ENCODE measurements at regions not wholly inside any gene's neighbourhood (a gene's known extent, or its start where the extent isn't known, plus 50 kb on each side); places are given as distances from the start of the nearest gene placed in this dataset.
"Not testable (repeated sequence)": the region's sequence is repeated elsewhere in the genome, so short reads cannot be mapped to it uniquely, and the experiment has no call there.

- Mint-ChIP-seq H3K27me3 (ENCODE audit: low read depth) (no peaks in the 10 kb centered on the region), H3K9me3 (ENCODE audit: low read depth) (no peaks in the 10 kb centered on the region)
These were observed 183.6 kb downstream of the GJA1 start for GRCh38 chr6:121619013-121619412.

DNA sequence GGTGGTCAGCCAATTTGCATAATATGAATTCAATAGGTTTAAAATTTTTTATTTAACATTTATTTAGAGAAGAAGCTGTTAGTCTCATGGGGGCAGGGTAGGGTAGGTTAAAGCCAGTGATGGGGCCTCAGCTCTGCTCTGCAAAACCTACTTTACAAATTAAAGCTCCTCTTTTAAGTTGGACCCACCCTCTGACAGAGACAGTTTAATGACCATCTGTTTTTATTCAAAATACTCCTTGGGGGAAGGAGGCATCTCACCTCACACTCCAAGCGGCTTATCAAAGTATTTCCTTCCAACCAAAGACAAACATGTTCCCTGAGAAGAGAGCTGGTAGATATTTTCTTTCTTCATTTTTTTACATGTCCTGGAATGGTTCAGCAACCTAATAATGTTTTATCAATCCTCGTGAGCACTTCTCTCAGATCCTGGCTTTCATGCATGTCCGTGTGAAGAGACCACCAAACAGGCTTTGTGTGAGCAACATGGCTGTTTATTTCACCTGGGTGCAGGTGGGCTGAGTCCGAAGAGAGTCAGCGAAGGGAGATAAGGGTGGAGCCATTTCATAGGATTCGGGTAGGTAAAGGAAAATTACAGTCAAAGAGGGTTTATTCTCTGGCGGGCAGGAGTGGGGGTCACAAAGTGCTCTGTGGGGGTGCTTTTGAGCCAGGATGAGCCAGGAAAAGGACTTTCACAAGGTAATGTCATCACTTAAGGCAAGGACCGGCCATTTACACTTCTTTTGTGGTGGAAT is 184.7 kb downstream of the GJA1 start:
- DNase-seq (ENCODE audit: low spot score), result no peak
- H3K27me3 Mint-ChIP-seq (ENCODE audit: low read depth), result no peaks in the 10 kb centered on the region
- no peaks in the 10 kb centered on the region for H3K36me3 Mint-ChIP-seq (ENCODE audit: low read depth)
- no peak overlapping the region for H3K27ac Mint-ChIP-seq (ENCODE audit: unreplicated experiment)
- peaks cover 13% of the 10 kb centered on the region for H3K4me1 Mint-ChIP-seq (ENCODE audit: low read depth)
- H3K4me3 Mint-ChIP-seq (ENCODE audit: unreplicated experiment), result no peak overlapping the region
- TF ChIP-seq, protein P1, sequence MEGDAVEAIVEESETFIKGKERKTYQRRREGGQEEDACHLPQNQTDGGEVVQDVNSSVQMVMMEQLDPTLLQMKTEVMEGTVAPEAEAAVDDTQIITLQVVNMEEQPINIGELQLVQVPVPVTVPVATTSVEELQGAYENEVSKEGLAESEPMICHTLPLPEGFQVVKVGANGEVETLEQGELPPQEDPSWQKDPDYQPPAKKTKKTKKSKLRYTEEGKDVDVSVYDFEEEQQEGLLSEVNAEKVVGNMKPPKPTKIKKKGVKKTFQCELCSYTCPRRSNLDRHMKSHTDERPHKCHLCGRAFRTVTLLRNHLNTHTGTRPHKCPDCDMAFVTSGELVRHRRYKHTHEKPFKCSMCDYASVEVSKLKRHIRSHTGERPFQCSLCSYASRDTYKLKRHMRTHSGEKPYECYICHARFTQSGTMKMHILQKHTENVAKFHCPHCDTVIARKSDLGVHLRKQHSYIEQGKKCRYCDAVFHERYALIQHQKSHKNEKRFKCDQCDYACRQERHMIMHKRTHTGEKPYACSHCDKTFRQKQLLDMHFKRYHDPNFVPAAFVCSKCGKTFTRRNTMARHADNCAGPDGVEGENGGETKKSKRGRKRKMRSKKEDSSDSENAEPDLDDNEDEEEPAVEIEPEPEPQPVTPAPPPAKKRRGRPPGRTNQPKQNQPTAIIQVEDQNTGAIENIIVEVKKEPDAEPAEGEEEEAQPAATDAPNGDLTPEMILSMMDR (IDR thresholded peaks at IDR 0.05), result no peak
- no peaks in the 10 kb centered on the region for H3K9me3 Mint-ChIP-seq (ENCODE audit: low read depth)

More at GRCh38 chr6:121619013-121619412, 183.6 kb downstream of the GJA1 start:
- Mint-ChIP-seq H3K4me3 (ENCODE audit: unreplicated experiment) (no peak overlapping the region), H3K36me3 (ENCODE audit: low read depth) (no peaks in the 10 kb centered on the region), H3K4me1 (ENCODE audit: low read depth) (peaks cover 18% of the 10 kb centered on the region), H3K27ac (ENCODE audit: unreplicated experiment) (no peak overlapping the region)
- DNase-seq (ENCODE audit: low spot score), result no peak
- TF ChIP-seq, protein P1 (IDR thresholded peaks at IDR 0.05), result no peak

DNA sequence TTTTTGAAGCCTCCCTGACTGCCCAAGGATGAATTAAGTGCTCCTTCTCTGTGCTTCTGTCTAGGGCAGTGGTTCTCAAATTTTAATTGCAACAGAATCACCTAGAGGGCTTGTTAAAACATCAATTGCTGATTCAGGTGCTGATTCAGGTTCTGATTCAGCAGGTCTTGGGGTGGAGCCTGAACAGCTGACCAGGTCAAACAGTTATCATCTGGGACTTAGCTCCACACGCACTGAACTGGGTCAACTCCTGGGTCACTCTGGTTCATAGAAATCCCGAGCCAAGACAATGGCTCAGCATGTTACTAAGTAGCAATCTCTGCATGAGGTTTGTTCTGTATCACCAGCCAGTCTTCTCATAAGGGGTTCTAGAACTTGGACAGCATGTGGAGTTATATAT is 192.3 kb downstream of the GJA1 start:
- no peaks in the 10 kb centered on the region for H3K27me3 Mint-ChIP-seq (ENCODE audit: low read depth)
- TF ChIP-seq, protein P1 (IDR thresholded peaks at IDR 0.05), result no peak
- no peaks in the 10 kb centered on the region for H3K4me1 Mint-ChIP-seq (ENCODE audit: low read depth)
- H3K27ac Mint-ChIP-seq (ENCODE audit: unreplicated experiment), result no peak overlapping the region
- no peak overlapping the region for H3K4me3 Mint-ChIP-seq (ENCODE audit: unreplicated experiment)
- peaks cover 1% of the 10 kb centered on the region for H3K36me3 Mint-ChIP-seq (ENCODE audit: low read depth)
- H3K9me3 Mint-ChIP-seq (ENCODE audit: low read depth), result peaks cover 15% of the 10 kb centered on the region
- DNase-seq (ENCODE audit: low spot score), result no peak

- no peak for DNase-seq (ENCODE audit: low spot score)
- H3K36me3 Mint-ChIP-seq (ENCODE audit: low read depth), result peaks cover 6% of the 10 kb centered on the region
- no peak overlapping the region for H3K4me3 Mint-ChIP-seq (ENCODE audit: unreplicated experiment)
- peaks cover 28% of the 10 kb centered on the region for H3K9me3 Mint-ChIP-seq (ENCODE audit: low read depth)
- H3K4me1 Mint-ChIP-seq (ENCODE audit: low read depth), result no peaks in the 10 kb centered on the region
- no peaks in the 10 kb centered on the region for H3K27me3 Mint-ChIP-seq (ENCODE audit: low read depth)
- H3K27ac Mint-ChIP-seq (ENCODE audit: unreplicated experiment), result no peak overlapping the region
- TF ChIP-seq, protein P1 (IDR thresholded peaks at IDR 0.05), result no peak
These were observed 195.3 kb downstream of the GJA1 start for GRCh38 chr6:121630716-121631115.

GRCh38 chr6:121631752-121632151 is 196.3 kb downstream of the GJA1 start:
- not testable (repeated sequence) for H3K4me3 Mint-ChIP-seq (ENCODE audit: unreplicated experiment); H3K27ac Mint-ChIP-seq (ENCODE audit: unreplicated experiment); DNase-seq (ENCODE audit: low spot score); H3K27me3 Mint-ChIP-seq (ENCODE audit: low read depth); H3K4me1 Mint-ChIP-seq (ENCODE audit: low read depth)
- Mint-ChIP-seq H3K36me3 (ENCODE audit: low read depth) (peaks cover 11% of the 10 kb centered on the region), H3K9me3 (ENCODE audit: low read depth) (peaks cover 38% of the 10 kb centered on the region)

- Mint-ChIP-seq H3K4me1 (ENCODE audit: low read depth) (no peaks in the 10 kb centered on the region), H3K9me3 (ENCODE audit: low read depth) (peaks cover 46% of the 10 kb centered on the region), H3K4me3 (ENCODE audit: unreplicated experiment) (no peak overlapping the region), H3K27ac (ENCODE audit: unreplicated experiment) (no peak overlapping the region), H3K36me3 (ENCODE audit: low read depth) (peaks cover 12% of the 10 kb centered on the region), H3K27me3 (ENCODE audit: low read depth) (no peaks in the 10 kb centered on the region)
- TF ChIP-seq, protein P1 (IDR thresholded peaks at IDR 0.05), result no peak
- DNase-seq (ENCODE audit: low spot score), result no peak
These were observed 197.9 kb downstream of the GJA1 start for GRCh38 chr6:121633309-121633708.

- Mint-ChIP-seq H3K36me3 (ENCODE audit: low read depth) (peaks cover 12% of the 10 kb centered on the region), H3K9me3 (ENCODE audit: low read depth) (peaks cover 46% of the 10 kb centered on the region)
- not testable (repeated sequence) for H3K27me3 Mint-ChIP-seq (ENCODE audit: low read depth)
These were observed 199.1 kb downstream of the GJA1 start for GRCh38 chr6:121634586-121634985.

More at GRCh38 chr6:121634586-121634985, 199.1 kb downstream of the GJA1 start:
- not testable (repeated sequence) for H3K27ac Mint-ChIP-seq (ENCODE audit: unreplicated experiment); H3K4me3 Mint-ChIP-seq (ENCODE audit: unreplicated experiment); DNase-seq (ENCODE audit: low spot score)
- peaks cover 10% of the 10 kb centered on the region for H3K4me1 Mint-ChIP-seq (ENCODE audit: low read depth)

Measured in chondrocyte (in vitro differentiated cells).